ENCODE measurements at regions not wholly inside any gene's neighbourhood (a gene's known extent, or its start where the extent isn't known, plus 50 kb on each side); places are given as distances from the start of the nearest gene placed in this dataset.

DNA sequence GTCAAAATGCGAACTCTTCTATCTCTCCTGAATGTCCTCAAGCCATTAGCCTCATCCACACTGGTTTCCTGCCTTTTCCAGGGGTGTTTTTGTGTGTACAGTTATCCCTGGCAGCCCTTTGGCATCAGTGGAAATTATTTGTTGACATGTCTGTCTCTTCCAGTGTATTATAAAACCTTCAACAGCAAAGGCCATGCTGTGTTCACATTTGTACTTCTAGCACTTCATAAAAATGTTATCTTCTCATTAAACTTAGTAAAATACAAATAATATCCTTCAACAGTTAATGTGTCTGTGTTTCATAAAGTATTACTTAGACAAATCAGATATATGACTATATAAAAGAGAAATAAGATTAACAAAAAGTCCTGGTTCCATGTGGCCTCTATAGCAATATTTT, 359.5 kb upstream of the ARGLU1 start:
- DNase-seq (ENCODE audit: low spot score) = no peak
- no peak for ATAC-seq

DNA sequence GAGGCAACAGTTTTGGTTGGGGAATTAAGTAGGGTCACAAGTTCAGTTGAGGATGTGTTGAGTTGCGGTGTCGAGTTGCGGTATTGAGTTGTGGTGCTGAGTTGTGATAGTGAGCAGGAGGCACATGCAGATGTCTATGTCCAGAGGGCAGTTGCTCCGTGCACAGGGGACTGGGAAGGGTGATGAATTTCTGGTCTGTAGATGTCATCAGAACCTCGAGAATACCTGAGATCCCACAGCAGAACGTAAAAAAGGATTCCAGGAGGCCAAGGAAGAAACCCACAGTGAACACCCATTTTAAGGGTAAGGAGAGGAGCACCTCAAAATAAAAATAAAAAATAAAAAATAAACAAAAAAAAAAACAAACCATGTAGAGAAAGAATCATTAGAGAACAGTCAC, 354.4 kb upstream of the ARGLU1 start:
- DNase-seq (ENCODE audit: low spot score) = no peak
- ATAC-seq = peak; percentile 58

DNA sequence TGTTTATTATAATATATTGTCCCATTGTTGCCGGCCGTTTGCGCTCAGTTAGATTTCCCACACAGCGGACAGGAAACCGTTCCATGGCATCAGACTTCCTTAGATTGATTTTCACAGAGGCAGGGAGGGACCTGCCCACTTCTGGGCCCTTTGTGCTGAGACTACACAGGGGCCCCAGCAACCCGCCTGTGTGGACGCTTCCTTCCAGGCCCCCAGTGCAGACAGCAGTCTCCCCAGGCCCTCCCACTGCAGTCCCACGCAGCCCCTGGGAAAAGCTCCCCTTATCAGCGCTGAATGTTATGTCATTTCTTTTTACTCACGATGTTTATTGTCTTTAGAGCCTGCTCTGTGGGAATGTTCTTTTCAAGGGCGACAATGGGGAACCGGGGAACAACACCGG, 351.7 kb upstream of the ARGLU1 start:
- peak; percentile 27 for ATAC-seq
- DNase-seq (ENCODE audit: low spot score) = no peak

DNA sequence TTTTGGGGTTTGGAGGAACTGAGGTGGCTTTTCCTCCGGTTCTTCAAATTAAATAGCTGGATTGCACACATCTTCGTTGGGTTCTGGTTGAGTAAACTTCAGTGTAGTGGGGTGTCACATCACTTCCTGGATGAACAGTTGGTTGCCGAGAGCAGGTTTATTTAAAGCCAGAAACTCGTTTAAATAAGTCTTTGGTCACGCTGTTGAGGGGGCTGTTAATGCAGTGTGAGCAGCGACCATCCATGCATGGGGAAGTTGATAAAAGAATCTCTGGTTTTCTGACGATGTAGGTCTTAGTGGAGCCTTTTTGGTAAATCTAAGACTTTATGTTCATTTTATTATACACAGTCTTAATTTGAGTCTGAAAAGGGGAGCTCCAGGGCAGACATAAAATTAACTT, 351.2 kb upstream of the ARGLU1 start:
- no peak for DNase-seq (ENCODE audit: low spot score)

DNA sequence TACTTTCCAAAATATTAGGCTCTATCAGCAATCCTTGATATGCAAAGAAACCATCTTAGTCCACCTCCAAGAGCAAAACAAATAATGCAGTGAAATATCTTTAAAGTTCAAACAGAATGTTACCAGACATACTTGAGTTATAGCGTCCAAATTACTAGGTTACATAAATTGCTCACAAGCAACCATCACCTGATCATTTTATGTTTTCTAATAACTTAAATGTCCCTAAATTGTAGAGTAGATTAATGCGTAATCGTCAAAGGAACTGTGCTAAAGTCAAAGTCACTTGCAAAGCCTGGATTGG, 350.6 kb upstream of the ARGLU1 start:
- DNase-seq (ENCODE audit: low spot score) (no peak), ATAC-seq (no peak)

More for the DNA sequence above, 351.2 kb upstream of the ARGLU1 start:
- ATAC-seq = no peak

DNA sequence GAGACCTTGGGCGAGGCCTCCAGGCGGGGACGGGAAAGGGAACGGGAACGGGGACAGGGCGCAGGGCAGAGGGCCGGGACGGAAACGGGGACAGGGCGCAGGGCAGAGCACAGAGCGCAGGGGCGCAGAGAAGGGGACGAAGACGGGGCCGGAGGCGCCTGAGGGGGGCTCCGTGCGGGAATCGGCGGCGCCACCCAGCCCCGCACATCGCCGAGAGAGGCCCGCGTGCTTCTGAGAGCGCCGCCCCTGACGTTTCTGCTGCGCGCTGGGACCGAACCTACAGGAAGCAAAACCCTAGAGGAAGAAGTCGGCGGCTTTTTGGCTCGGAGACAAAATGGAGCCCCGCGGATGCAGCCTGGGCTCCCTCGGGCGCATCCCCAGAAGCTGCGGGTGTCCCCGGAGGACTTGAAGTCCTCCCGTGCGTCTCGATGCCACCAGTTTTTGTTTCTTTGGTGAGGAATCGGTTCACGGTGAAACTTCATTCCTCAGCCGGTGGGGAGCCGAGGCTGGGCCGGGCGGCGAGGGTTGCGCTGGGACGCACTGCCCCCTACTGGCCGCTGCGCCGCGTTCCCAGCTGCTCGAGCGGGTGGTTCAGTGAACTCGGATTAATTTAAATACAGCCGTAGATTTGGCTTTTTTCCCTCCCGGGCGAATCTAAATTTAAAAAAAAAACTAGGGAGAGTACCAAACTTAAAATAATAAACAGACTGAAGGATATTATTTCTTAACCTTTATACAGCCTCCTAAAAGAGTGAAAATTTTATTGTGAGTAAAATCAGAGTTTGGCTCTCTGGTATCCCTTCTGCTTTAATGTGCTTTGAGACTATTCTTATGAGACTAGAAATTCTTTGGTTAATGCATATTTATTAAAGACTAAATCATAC, 350.0 kb upstream of the ARGLU1 start:
- peak; percentile 82 for DNase-seq (ENCODE audit: low spot score)
- ATAC-seq = peak; percentile 96

DNA sequence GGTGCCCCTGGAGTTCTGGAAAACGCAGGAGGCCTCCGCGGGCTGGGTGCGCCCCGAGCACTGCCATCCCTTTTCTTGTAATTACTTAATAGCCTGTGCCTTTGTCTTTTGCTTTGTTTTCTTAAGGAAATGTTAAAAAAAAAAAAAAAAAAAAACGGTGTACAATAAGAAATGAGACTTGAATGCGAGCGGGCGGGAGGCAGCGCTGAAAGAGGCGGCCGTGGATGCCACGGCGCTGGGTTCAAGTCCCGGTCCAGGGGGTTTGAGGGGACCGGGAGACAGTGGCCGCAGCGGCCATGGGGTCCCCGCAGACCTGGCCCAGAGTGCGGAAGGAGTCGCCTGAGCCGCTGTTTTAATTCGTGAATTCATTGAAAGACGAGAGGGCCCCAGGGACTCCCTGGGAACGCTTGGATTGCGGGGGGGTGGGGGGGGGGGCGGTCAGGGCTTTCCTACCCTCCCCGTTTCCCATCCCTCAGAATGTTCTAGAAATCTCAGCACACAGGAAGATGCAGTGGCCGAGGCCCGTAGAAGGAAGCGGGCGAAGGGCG, 349.2 kb upstream of the ARGLU1 start:
- ATAC-seq (no peak), DNase-seq (ENCODE audit: low spot score) (no peak)

DNA sequence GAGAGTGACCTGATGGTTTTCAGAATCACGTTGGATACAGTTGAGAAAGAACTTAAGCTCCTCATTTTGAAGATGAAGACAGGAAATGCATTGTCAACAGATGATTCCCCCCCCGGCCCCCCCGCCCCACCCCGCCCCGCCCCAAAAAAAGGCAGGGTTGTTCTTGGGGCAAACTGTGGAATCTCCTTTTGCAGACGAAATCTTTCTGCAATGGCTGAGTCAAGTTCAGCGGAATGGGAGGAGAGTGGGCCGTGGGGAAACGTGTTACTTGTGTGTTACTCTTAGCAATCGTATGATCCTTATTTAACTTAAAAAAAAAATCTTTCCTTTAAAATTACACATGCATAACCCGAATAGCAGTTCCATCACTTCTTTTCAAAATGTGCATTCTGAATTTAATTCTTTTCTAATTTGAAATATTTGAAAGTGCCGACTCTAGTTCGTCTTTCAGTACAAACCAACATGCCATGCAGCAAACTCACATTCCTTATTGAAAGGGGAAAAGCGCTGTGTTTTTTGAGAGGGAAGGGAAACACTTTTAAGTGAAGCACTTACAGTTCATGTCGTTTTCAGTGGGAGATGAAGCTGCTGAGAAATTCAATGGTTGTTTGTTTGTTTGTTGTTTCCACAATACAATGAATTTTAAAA, 348.5 kb upstream of the ARGLU1 start:
- no peak for ATAC-seq

DNA sequence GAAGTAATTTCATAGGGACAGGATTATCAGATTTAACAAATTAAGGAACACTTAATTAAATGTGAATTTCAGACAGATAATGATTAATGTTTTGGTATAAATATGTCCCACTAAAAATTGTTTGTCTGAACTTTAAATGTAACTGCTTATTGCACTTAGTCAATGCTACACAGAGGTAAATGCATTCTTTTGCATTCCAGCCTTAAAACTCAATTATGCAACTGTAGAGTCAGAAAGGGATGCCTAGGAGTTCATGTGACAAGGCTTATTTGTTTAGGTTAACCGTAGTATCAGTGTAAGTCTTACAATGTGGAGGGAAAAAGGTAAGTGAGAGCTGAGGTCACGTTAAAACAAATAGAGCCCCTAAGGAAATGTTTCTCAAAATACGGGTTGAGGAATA, 347.2 kb upstream of the ARGLU1 start:
- ATAC-seq = no peak
- DNase-seq (ENCODE audit: low spot score) = no peak

More for the DNA sequence above, 348.5 kb upstream of the ARGLU1 start:
- no peak for DNase-seq (ENCODE audit: low spot score)

DNA sequence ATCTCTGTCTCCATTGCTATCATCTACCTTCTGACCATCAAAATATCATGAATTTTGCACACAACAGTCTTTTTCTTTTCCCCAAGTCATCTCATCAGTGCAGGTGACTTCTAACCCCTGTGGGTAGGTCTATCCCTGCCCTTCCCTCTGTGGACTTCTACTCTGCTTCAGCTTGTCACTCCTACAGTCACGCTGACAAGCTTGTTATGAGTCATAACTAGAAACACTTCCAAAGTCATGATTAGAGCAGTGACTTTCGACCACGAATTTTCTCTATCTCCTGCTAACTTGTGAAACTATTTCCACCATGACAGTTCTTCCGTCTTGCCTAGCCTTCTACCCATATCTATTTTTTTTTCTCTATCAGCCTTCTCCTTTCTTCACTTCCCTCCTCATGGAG, 343.7 kb upstream of the ARGLU1 start:
- no peak for DNase-seq (ENCODE audit: low spot score)
- no peak for ATAC-seq

DNA sequence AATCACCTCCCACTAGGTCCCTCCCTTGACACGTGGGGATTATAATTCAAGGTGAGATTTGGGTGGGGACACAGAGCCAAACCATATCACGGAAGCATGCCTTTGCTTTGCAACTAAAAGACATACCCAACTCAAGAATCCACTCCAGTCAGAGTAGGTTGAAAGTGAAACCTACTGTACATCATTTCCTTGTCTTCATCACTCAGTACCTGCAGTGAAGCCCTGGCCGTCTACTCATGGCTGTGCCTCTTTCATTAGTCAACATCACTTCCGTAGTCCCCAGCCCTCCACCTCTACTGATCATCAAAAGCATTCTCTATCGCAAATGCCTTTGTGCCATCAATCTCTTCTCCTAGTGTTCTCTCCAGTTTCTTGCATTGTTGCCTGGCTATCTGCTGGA, 343.1 kb upstream of the ARGLU1 start:
- ATAC-seq (no peak), DNase-seq (ENCODE audit: low spot score) (no peak)

DNA sequence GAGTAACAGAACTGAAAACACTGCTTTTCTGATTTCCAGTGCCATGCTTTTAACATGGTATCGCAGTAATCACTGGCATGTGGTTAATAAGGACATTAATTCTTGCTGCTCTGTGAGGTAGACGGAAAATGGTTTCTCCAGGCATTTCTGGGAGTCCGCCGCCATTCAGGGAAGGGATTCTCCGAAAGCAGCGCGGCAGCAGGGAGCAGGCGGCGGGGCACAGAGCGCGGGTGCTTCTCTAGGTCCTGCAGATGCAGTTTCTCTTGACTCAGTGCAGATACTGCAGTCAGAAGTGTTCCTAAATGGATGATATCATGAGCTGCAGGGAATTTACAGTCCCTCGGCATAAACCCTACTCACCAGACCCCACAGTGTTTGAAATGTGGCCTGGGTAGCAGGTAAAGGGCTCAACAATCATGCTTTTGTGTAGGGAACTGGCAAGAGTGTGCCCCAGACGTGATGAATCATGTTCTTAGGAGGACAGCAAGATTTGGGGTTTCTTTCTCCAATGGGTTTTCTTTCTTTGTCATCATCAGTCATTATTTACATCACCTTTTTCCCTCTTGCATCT, 338.6 kb upstream of the ARGLU1 start:
- DNase-seq (ENCODE audit: low spot score) (no peak), ATAC-seq (no peak)

DNA sequence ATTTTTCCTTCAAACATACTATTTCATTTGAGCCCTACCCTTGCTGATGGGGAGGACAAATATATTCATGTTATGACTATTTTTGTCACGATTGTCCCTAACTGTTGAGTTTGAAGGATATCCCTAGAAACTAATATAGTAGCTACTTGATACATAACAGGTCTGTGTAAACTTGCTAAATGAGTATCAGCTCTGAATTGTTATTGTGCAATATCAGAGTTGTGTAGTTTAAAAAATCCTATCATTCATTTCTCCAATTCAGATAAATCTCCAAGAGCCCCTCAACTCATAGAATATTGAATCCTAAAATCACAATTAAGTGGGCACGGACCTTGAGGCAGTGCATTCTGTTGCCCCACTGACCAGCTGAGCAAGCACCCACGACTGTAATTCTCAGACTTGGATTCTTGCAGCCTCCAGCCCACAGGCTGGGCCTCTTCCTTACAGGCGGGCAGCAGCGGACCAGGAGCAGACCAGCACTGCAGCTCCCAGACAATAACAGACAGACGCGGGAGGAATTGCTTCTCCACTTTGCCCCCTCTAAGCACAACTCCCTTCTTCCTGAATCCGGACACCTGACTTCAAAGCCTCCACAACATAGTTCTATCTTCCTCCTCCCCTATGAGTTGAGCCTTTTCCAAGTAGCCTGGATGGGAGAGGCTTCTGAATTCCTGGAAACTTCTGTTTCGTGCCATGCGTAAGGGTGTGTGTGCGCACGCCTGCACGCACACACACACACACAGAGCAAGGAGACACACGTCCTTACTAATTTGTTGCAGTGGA, 337.6 kb upstream of the ARGLU1 start:
- no peak for ATAC-seq
- no peak for DNase-seq (ENCODE audit: low spot score)

DNA sequence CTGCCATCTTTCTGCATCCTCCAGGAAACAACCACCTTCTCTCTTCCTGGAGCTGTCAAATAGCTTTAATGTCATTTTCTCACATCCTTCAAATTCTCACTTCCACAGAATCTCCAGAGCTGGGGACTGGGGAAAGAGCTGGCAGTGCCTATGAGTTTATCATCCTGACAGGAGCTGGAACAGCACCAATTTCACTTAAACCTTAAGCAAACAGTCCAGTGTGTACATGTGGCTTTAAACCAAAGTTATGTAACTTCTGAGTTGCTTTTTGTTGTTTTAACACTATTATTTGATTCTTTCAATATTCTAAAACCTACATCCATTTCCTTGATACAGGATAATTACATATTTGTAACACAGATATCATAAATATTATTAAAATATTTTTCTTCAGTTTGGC, 331.5 kb upstream of the ARGLU1 start:
- DNase-seq (ENCODE audit: low spot score) (no peak), ATAC-seq (no peak)

DNA sequence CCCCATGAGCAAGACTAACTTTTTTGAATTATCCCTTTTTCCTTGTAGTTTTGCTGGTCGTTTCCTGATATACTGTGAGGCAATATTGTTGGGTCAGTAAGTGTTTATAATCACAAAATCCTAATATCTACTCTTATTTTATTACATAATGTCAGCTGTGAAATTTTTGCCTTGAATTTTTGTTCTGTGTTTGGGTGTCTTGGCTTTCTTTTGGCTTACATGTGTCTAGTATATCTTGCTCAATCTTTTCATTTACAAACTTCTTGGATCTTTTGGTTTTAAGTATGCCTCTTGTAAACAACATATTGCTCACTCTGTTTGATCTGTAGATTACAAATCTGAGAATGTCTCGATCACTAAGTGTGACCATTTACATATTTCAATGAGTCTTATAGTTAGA, 330.3 kb upstream of the ARGLU1 start:
- DNase-seq (ENCODE audit: low spot score) = no peak

DNA sequence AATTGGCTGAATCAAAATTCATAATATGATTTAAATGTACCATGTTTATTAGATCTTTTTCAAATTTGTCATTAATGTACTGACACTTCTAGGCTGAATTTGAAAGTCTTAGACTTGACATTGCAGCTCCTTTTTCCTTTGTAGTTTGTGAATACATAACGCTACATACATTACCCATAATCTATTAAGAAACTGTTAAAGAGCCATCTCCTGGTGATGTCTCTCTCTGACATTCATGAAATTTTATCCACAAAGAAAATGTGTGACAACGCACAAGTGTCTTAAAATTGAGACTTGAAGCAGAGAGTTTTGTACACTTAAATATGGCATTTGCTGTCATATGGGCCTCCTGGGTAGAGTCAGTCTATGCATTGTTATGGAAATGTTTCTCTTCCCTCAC, 320.2 kb upstream of the ARGLU1 start:
- DNase-seq (ENCODE audit: low spot score) (no peak), ATAC-seq (no peak)

More for the DNA sequence above, 330.3 kb upstream of the ARGLU1 start:
- ATAC-seq = no peak

DNA sequence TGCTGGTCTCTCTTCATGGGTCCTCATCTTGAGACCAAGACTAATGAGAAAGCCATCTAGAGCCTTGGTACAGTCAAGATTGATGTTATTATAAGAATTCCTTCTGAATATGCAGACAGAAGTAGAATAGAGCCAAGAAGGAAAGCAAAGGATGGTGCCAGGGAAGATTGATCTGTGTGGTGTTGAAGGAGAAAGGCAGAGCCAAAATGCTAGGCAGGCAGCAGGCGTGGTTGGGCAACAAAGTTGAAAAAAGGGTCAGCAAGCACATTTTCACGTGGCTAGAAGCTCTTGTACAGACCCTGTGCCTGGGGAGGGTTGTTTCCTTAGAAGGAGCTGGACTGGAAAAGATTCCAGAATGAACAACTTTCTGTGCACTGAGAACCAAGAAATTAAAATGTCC, 319.7 kb upstream of the ARGLU1 start:
- ATAC-seq (no peak), DNase-seq (ENCODE audit: low spot score) (no peak)

DNA sequence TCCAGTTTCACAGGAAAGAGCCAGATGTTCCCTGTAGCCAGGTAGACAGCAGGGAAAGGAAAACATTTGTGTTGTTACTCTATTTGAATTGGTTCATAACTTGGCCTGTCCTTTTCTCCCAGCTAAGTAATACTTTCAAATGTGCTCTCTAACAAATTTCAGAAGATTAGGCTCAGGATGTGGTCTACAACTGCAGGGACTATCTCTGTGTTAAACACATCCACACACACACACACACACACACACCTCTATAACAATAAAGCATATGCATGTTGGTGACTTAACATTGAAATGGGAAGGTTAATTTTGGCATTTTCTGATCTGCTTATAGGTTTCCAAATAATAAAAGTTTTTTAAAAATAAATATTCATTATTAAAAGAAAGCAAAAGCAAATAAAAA, 316.0 kb upstream of the ARGLU1 start:
- DNase-seq (ENCODE audit: low spot score) = no peak
- ATAC-seq = no peak

DNA sequence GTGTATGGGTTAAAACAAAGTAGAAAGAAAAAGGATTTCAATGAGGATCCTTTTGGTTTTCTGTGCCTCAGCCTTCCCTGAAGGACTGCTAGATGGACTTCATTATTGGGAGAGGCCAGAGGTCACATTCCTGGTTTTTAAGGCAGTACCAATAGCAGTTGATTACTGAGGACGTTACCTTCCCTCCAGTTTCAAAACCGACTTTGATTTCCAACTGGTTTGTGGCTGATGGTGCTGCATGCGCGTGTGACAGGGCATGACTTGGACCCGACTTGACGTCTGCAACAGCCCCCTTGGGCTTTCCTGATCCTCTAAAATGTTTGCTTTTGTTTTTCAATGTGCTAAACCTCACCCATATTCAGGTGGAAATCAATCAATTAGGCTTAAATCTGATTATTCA, 314.3 kb upstream of the ARGLU1 start:
- ATAC-seq (no peak), DNase-seq (ENCODE audit: low spot score) (no peak)

DNA sequence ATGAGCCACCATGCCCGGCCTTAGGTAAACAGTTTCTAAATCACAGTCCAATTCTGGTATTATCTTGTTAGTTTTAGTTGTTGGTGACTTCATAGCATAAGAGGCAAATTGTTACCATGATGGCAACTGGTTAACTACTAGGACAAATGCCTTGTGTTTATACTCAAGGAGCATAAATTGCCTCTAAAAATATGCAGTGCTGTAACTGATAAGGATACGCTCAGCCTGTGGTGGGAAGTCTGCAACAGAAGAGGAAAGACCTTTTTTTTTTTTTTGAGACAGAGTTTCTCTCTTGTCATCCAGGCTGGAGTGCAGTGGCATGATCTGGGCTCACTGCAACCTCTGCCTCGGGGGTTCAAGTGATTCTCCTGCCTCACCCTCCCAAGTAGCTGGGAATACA, 311.9 kb upstream of the ARGLU1 start:
- no peak for ATAC-seq
- DNase-seq (ENCODE audit: low spot score) = no peak

DNA sequence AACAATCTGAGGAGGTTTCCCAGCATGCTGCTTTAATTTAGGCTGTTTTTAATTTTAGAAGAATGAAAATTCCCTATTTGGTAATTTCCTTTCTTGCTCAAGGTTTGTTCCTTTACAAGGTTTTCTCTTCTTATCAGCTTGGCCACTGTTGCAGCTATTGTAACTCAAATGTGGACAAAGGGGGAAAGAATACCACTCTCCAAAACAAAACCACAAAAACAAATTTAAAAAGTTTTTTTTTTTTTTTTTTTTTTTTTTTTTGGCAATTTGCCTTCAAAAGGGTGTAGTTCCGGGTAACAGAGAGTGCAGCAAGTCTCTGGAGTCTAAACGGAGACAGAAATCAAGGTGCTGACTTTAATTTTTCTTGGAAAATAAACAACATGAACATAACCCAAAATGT, 306.4 kb upstream of the ARGLU1 start:
- no peak for ATAC-seq

More for the DNA sequence above, 306.4 kb upstream of the ARGLU1 start:
- DNase-seq (ENCODE audit: low spot score) = no peak

Measured in left lobe of liver (tissue), 2 donors.